ENCODE measurements at regions not wholly inside any gene's neighbourhood (a gene's known extent, or its start where the extent isn't known, plus 50 kb on each side); places are given as distances from the start of the nearest gene placed in this dataset.

GRCh38 chr6:62371453-62372210 lies 85.6 kb upstream of the KHDRBS2 start:
- no peak overlapping the region for H3K27ac ChIP-seq (ENCODE audit: low read depth, low read length)
- no peak overlapping the region for H3K4me3 ChIP-seq (ENCODE audit: low read depth, low read length)
- no peaks in the 10 kb centered on the region for H3K36me3 ChIP-seq (ENCODE audit: control insufficient read depth, insufficient read depth, low read length)
- 0% methylated on average over 1 of the region's 4 CpGs for WGBS (ENCODE audit: insufficient coverage)
- no peaks in the 10 kb centered on the region for H3K4me1 ChIP-seq (ENCODE audit: control insufficient read depth, insufficient read depth, low read length)
- H3K27me3 ChIP-seq (ENCODE audit: control insufficient read depth, insufficient read depth, low read length) = no peaks in the 10 kb centered on the region
- DNase-seq (ENCODE audit: low read depth in 4 of 6, low spot score in 6 of 6) = peak in 3 of 6 donors; percentile 5 to 69 (median 66)
- H3K9me3 ChIP-seq (ENCODE audit: control insufficient read depth, insufficient read depth, low read length) = no peaks in the 10 kb centered on the region

- Histone ChIP-seq H3K27me3 (ENCODE audit: control insufficient read depth, insufficient read depth, low read length) (no peaks in the 10 kb centered on the region), H3K36me3 (ENCODE audit: control insufficient read depth, insufficient read depth, low read length) (no peaks in the 10 kb centered on the region), H3K4me1 (ENCODE audit: control insufficient read depth, insufficient read depth, low read length) (no peaks in the 10 kb centered on the region), H3K4me3 (ENCODE audit: low read depth, low read length) (no peak overlapping the region), H3K9me3 (ENCODE audit: control insufficient read depth, insufficient read depth, low read length) (no peaks in the 10 kb centered on the region), H3K27ac (ENCODE audit: low read depth, low read length) (no peak overlapping the region)
- no CpG with 5 or more reads among the region's 5 CpGs for WGBS (ENCODE audit: insufficient coverage)
- no peak for DNase-seq (ENCODE audit: low read depth in 4 of 6, low spot score in 6 of 6)
These were observed 81.6 kb upstream of the KHDRBS2 start for GRCh38 chr6:62367601-62368000.

GRCh38 chr6:62362097-62362496 lies 76.1 kb upstream of the KHDRBS2 start:
- no CpG with 5 or more reads among the region's 1 CpG for WGBS (ENCODE audit: insufficient coverage)
- DNase-seq (ENCODE audit: low read depth in 4 of 6, low spot score in 6 of 6) = no peak
- Histone ChIP-seq H3K4me1 (ENCODE audit: control insufficient read depth, insufficient read depth, low read length) (no peaks in the 10 kb centered on the region), H3K27me3 (ENCODE audit: control insufficient read depth, insufficient read depth, low read length) (no peaks in the 10 kb centered on the region), H3K4me3 (ENCODE audit: low read depth, low read length) (no peak overlapping the region), H3K36me3 (ENCODE audit: control insufficient read depth, insufficient read depth, low read length) (no peaks in the 10 kb centered on the region), H3K27ac (ENCODE audit: low read depth, low read length) (no peak overlapping the region), H3K9me3 (ENCODE audit: control insufficient read depth, insufficient read depth, low read length) (no peaks in the 10 kb centered on the region)

GRCh38 chr6:62357835-62358234 lies 71.8 kb upstream of the KHDRBS2 start:
- H3K27ac ChIP-seq (ENCODE audit: low read depth, low read length) = no peak overlapping the region
- no peaks in the 10 kb centered on the region for H3K9me3 ChIP-seq (ENCODE audit: control insufficient read depth, insufficient read depth, low read length)
- H3K4me3 ChIP-seq (ENCODE audit: low read depth, low read length) = no peak overlapping the region
- H3K27me3 ChIP-seq (ENCODE audit: control insufficient read depth, insufficient read depth, low read length) = no peaks in the 10 kb centered on the region
- H3K4me1 ChIP-seq (ENCODE audit: control insufficient read depth, insufficient read depth, low read length) = no peaks in the 10 kb centered on the region
- no peak for DNase-seq (ENCODE audit: low read depth in 4 of 6, low spot score in 6 of 6)
- no peaks in the 10 kb centered on the region for H3K36me3 ChIP-seq (ENCODE audit: control insufficient read depth, insufficient read depth, low read length)
- WGBS (ENCODE audit: insufficient coverage) = 91% methylated on average over 2 of the region's 6 CpGs

- Histone ChIP-seq H3K4me1 (ENCODE audit: control insufficient read depth, insufficient read depth, low read length) (no peaks in the 10 kb centered on the region), H3K27ac (ENCODE audit: low read depth, low read length) (no peak overlapping the region), H3K4me3 (ENCODE audit: low read depth, low read length) (no peak overlapping the region), H3K36me3 (ENCODE audit: control insufficient read depth, insufficient read depth, low read length) (no peaks in the 10 kb centered on the region), H3K9me3 (ENCODE audit: control insufficient read depth, insufficient read depth, low read length) (no peaks in the 10 kb centered on the region), H3K27me3 (ENCODE audit: control insufficient read depth, insufficient read depth, low read length) (no peaks in the 10 kb centered on the region)
- no CpG with 5 or more reads among the region's 1 CpG for WGBS (ENCODE audit: insufficient coverage)
- no peak for DNase-seq (ENCODE audit: low read depth in 4 of 6, low spot score in 6 of 6)
These were observed 68.2 kb upstream of the KHDRBS2 start for GRCh38 chr6:62354261-62354660.

GRCh38 chr6:62345962-62346689 lies 60.1 kb upstream of the KHDRBS2 start:
- 85% methylated on average over 5 of the region's 5 CpGs for WGBS (ENCODE audit: insufficient coverage)
- no peaks in the 10 kb centered on the region for H3K9me3 ChIP-seq (ENCODE audit: control insufficient read depth, insufficient read depth, low read length)
- H3K4me3 ChIP-seq (ENCODE audit: low read depth, low read length) = no peak overlapping the region
- H3K27ac ChIP-seq (ENCODE audit: low read depth, low read length) = no peak overlapping the region
- H3K4me1 ChIP-seq (ENCODE audit: control insufficient read depth, insufficient read depth, low read length) = no peaks in the 10 kb centered on the region
- no peak for DNase-seq (ENCODE audit: low read depth in 4 of 6, low spot score in 6 of 6)
- H3K36me3 ChIP-seq (ENCODE audit: control insufficient read depth, insufficient read depth, low read length) = no peaks in the 10 kb centered on the region
- no peaks in the 10 kb centered on the region for H3K27me3 ChIP-seq (ENCODE audit: control insufficient read depth, insufficient read depth, low read length)

- Histone ChIP-seq H3K9me3 (ENCODE audit: control insufficient read depth, insufficient read depth, low read length) (no peaks in the 10 kb centered on the region), H3K4me3 (ENCODE audit: low read depth, low read length) (no peak overlapping the region), H3K36me3 (ENCODE audit: control insufficient read depth, insufficient read depth, low read length) (no peaks in the 10 kb centered on the region), H3K4me1 (ENCODE audit: control insufficient read depth, insufficient read depth, low read length) (no peaks in the 10 kb centered on the region), H3K27ac (ENCODE audit: low read depth, low read length) (no peak overlapping the region), H3K27me3 (ENCODE audit: control insufficient read depth, insufficient read depth, low read length) (no peaks in the 10 kb centered on the region)
- WGBS (ENCODE audit: insufficient coverage) = 85% methylated on average over 7 of the region's 7 CpGs
- no peak for DNase-seq (ENCODE audit: low read depth in 4 of 6, low spot score in 6 of 6)
These were observed 59.4 kb upstream of the KHDRBS2 start for GRCh38 chr6:62345446-62345845.

GRCh38 chr6:62344850-62345249 lies 58.8 kb upstream of the KHDRBS2 start:
- 92% methylated on average over 2 of the region's 3 CpGs for WGBS (ENCODE audit: insufficient coverage)
- no peak overlapping the region for H3K4me3 ChIP-seq (ENCODE audit: low read depth, low read length)
- no peak for DNase-seq (ENCODE audit: low read depth in 4 of 6, low spot score in 6 of 6)

GRCh38 chr6:62338477-62338876 lies 52.5 kb upstream of the KHDRBS2 start:
- H3K36me3 ChIP-seq (ENCODE audit: control insufficient read depth, insufficient read depth, low read length) = no peaks in the 10 kb centered on the region
- WGBS (ENCODE audit: insufficient coverage) = 90% methylated on average over 3 of the region's 3 CpGs
- no peak overlapping the region for H3K27ac ChIP-seq (ENCODE audit: low read depth, low read length)
- no peak for DNase-seq (ENCODE audit: low read depth in 4 of 6, low spot score in 6 of 6)
- H3K4me3 ChIP-seq (ENCODE audit: low read depth, low read length) = no peak overlapping the region
- H3K9me3 ChIP-seq (ENCODE audit: control insufficient read depth, insufficient read depth, low read length) = no peaks in the 10 kb centered on the region
- H3K27me3 ChIP-seq (ENCODE audit: control insufficient read depth, insufficient read depth, low read length) = no peaks in the 10 kb centered on the region
- no peaks in the 10 kb centered on the region for H3K4me1 ChIP-seq (ENCODE audit: control insufficient read depth, insufficient read depth, low read length)

More at GRCh38 chr6:62344850-62345249, 58.8 kb upstream of the KHDRBS2 start:
- no peaks in the 10 kb centered on the region for H3K9me3 ChIP-seq (ENCODE audit: control insufficient read depth, insufficient read depth, low read length)
- no peaks in the 10 kb centered on the region for H3K36me3 ChIP-seq (ENCODE audit: control insufficient read depth, insufficient read depth, low read length)
- no peaks in the 10 kb centered on the region for H3K4me1 ChIP-seq (ENCODE audit: control insufficient read depth, insufficient read depth, low read length)
- no peak overlapping the region for H3K27ac ChIP-seq (ENCODE audit: low read depth, low read length)
- H3K27me3 ChIP-seq (ENCODE audit: control insufficient read depth, insufficient read depth, low read length) = no peaks in the 10 kb centered on the region
